HG03103 (cell line): ENCODE measurements at regions not wholly inside any gene's neighbourhood (a gene's known extent, or its start where the extent isn't known, plus 50 kb on each side); places are given as distances from the start of the nearest gene placed in this dataset.

ENCODE experiments used
- ATAC-seq: cut with Tn5 transposase; IDR thresholded peaks from one replicate; pipeline ENCODE4 v1.9.1; 2021; ENCODE audit warnings: low read depth; ENCODE audit not compliant: unreplicated experiment

GRCh38 chr18:4858379-4859127, 338.5 kb downstream of the AKAIN1 start:
- no peak for ATAC-seq

GRCh38 chr18:4854671-4855070, 342.4 kb downstream of the AKAIN1 start:
- ATAC-seq, result no peak

- ATAC-seq, result no peak
Measured at GRCh38 chr18:4851301-4851976, 345.6 kb downstream of the AKAIN1 start.

GRCh38 chr18:4847056-4847455, 350.0 kb downstream of the AKAIN1 start:
- no peak for ATAC-seq

GRCh38 chr18:4844320-4844719, 352.7 kb downstream of the AKAIN1 start:
- ATAC-seq, result no peak

GRCh38 chr18:4843771-4844170, 353.3 kb downstream of the AKAIN1 start:
- no peak for ATAC-seq

- ATAC-seq, result no peak
Measured at GRCh38 chr18:4842751-4843150, 354.3 kb downstream of the AKAIN1 start.

GRCh38 chr18:4842287-4842686, 354.8 kb downstream of the AKAIN1 start:
- ATAC-seq, result no peak

- ATAC-seq, result no peak
Measured at GRCh38 chr18:4839639-4840038, 357.4 kb downstream of the AKAIN1 start.

- no peak for ATAC-seq
Measured at GRCh38 chr18:4836141-4836540, 360.9 kb downstream of the AKAIN1 start.

- ATAC-seq, result no peak
Measured at GRCh38 chr18:4831791-4832375, 365.2 kb downstream of the AKAIN1 start.

GRCh38 chr18:4831127-4831526, 365.9 kb downstream of the AKAIN1 start:
- ATAC-seq, result no peak

- ATAC-seq, result no peak
Measured at GRCh38 chr18:4823091-4823490, 368.0 kb upstream of the DLGAP1 start.

GRCh38 chr18:4821801-4822200, 366.7 kb upstream of the DLGAP1 start:
- no peak for ATAC-seq

- no peak for ATAC-seq
Measured at GRCh38 chr18:4817665-4818064, 362.6 kb upstream of the DLGAP1 start.

GRCh38 chr18:4813708-4814107, 358.6 kb upstream of the DLGAP1 start:
- no peak for ATAC-seq

GRCh38 chr18:4808891-4809290, 353.8 kb upstream of the DLGAP1 start:
- no peak for ATAC-seq

- ATAC-seq, result no peak
Measured at GRCh38 chr18:4807604-4808293, 352.6 kb upstream of the DLGAP1 start.

GRCh38 chr18:4806331-4806730, 351.2 kb upstream of the DLGAP1 start:
- ATAC-seq, result no peak

- no peak for ATAC-seq
Measured at GRCh38 chr18:4802296-4802695, 347.2 kb upstream of the DLGAP1 start.

- ATAC-seq, result no peak
Measured at GRCh38 chr18:4801151-4801550, 346.0 kb upstream of the DLGAP1 start.
